Stomach (tissue), 8 donors: ENCODE measurements at regions not wholly inside any gene's neighbourhood (a gene's known extent, or its start where the extent isn't known, plus 50 kb on each side); places are given as distances from the start of the nearest gene placed in this dataset.

Source experiments
- DNase-seq, 2 donors: peaks; one replicate each; pipeline versions ENCODE4 v3.0.0 to v3.0.0-alpha.2; 2013 to 2019
- H3K27ac ChIP-seq, 5 donors: fragments of 200-600 bp in 4 of 5; sonication (generic) in 4 of 5; one replicate each; pipeline ENCODE4 v1.5.1; 2013 to 2019; ENCODE audit warnings: mild to moderate bottlenecking in 1 of 5, moderate library complexity in 1 of 5
- H3K27me3 ChIP-seq, 3 donors: fragments of 200-600 bp; sonication (generic); one replicate each; pipeline ENCODE4 v1.5.1; 2017 to 2019; ENCODE audit warnings: mixed run types in 1 of 3
- H3K36me3 ChIP-seq, 4 donors: fragments of 200-600 bp; sonication (generic); 1 replicate in 3 of 4; 2 replicates in 1 of 4; pipeline ENCODE4 v1.5.1; 2016 to 2019
- H3K4me1 ChIP-seq, 4 donors: fragments of 200-600 bp; sonication (generic); one replicate each; pipeline ENCODE4 v1.5.1; 2016 to 2019
- H3K4me3 ChIP-seq, 4 donors: fragments of 200-600 bp; sonication (generic) in 3 of 4; one replicate each; pipeline ENCODE4 v1.5.1; 2016 to 2019; ENCODE audit warnings: mild to moderate bottlenecking in 1 of 4
- H3K9me3 ChIP-seq, 4 donors: fragments of 200-600 bp; sonication (generic); one replicate each; pipeline ENCODE4 v1.5.1; 2016 to 2019
- CTCF ChIP-seq, 7 experiments: fragments of 450-650 bp in 4 of 7; fragments of 200-600 bp in 3 of 7; sonication (generic) in 3 of 7; IDR thresholded peaks; one replicate each; pipeline ENCODE4 v1.5.1; 2016 to 2019; ENCODE audit warnings: antibody characterized with exemption in 7 of 7, control low read depth in 2 of 7, mild to moderate bottlenecking in 1 of 7
- EP300 ChIP-seq: sonication (generic); formaldehyde crosslinking; IDR thresholded peaks from one replicate; pipeline ENCODE4 v1.6.1; 2017; ENCODE audit warnings: antibody characterized with exemption
- POLR2A ChIP-seq, 4 donors: fragments of 450-650 bp; IDR thresholded peaks; one replicate each; pipeline ENCODE4 v1.6.1; 2016; ENCODE audit warnings: antibody characterized with exemption in 4 of 4, control low read depth in 2 of 4, mild to moderate bottlenecking in 1 of 4, moderate library complexity in 1 of 4
- POLR2AphosphoS5 ChIP-seq, 3 donors: sonication (generic); formaldehyde crosslinking; IDR thresholded peaks; one replicate each; pipeline ENCODE4 v1.6.1; 2016; ENCODE audit warnings: antibody characterized with exemption in 3 of 3
- WGBS, 5 donors: extraction: QIAGEN DNeasy Blood & Tissue Kit in 3 of 5; methylation state at CpG; one replicate each; pipeline versions ENCODE4 v1.1.5 to v1.1.7; 2013 to 2018; 5-methylcytosine and 5-hydroxymethylcytosine counted together
- intact Hi-C: fragments of 100-400 bp; cut with DNase I; formaldehyde crosslinking; loops from one replicate; pipeline ENCODE4 v1.15.1; 2023; ENCODE audit warnings: low total_unique reads
- donor health status: healthy with polysubstance abuse.
- donor health status: Bipolar disorder and iron deficiency.
- donor health status: healthy.

GRCh38 chr4:124435274-124435950 lies 277.1 kb downstream of the ANKRD50 start:
- Histone ChIP-seq H3K27me3 (no peaks in the 10 kb centered on the region), H3K36me3 (no peaks in the 10 kb centered on the region), H3K4me1 (peaks cover 0 to 33% (median 10%) of the 10 kb centered on the region in 4 donors), H3K4me3 (no peak overlapping the region), H3K27ac (no peak overlapping the region), H3K9me3 (no peaks in the 10 kb centered on the region)
- 61 to 80% (median 71%) methylated on average over 2 of the region's 2 CpGs for WGBS, 5 donors
- TF ChIP-seq POLR2AphosphoS5 (IDR thresholded peaks at IDR 0.05) = no peak
- no peak for TF ChIP-seq CTCF (IDR thresholded peaks at IDR 0.05)
- no peak for TF ChIP-seq EP300
- no peak for TF ChIP-seq POLR2A (IDR thresholded peaks at IDR 0.05)
- intact Hi-C loops = no loop called here
- DNase-seq = no peak

- Histone ChIP-seq H3K36me3 (no peaks in the 10 kb centered on the region), H3K9me3 (peaks cover 0 to 3% (median 0%) of the 10 kb centered on the region in 4 donors), H3K4me1 (peaks cover 0 to 16% (median under 1%) of the 10 kb centered on the region in 4 donors), H3K4me3 (no peak overlapping the region), H3K27ac (peak overlapping the region in 2 of 5 donors; percentile 9 to 40), H3K27me3 (no peaks in the 10 kb centered on the region)
- TF ChIP-seq EP300 (no peak), POLR2AphosphoS5 (IDR thresholded peaks at IDR 0.05) (peak in 2 of 3 donors; percentile 28 to 35)
- intact Hi-C loops = no loop called here
- peak in 1 of 2 donors; percentile 28 for DNase-seq
Observed at GRCh38 chr4:124437853-124438495, 274.6 kb downstream of the ANKRD50 start.

GRCh38 chr4:124445071-124445470 lies 267.5 kb downstream of the ANKRD50 start:
- WGBS, 5 donors = 90 to 96% (median 93%) methylated on average over 5 of the region's 5 CpGs

GRCh38 chr4:124449881-124450280 lies 262.7 kb downstream of the ANKRD50 start:
- H3K9me3 ChIP-seq = peaks cover 0 to 14% (median 6%) of the 10 kb centered on the region in 4 donors
- DNase-seq = no peak
- no peaks in the 10 kb centered on the region for H3K4me1 ChIP-seq
- no peak overlapping the region for H3K27ac ChIP-seq
- no peak overlapping the region for H3K4me3 ChIP-seq
- no peaks in the 10 kb centered on the region for H3K27me3 ChIP-seq
- no peak for TF ChIP-seq POLR2A (IDR thresholded peaks at IDR 0.05)
- no peak for TF ChIP-seq EP300
- TF ChIP-seq POLR2AphosphoS5 (IDR thresholded peaks at IDR 0.05) = no peak
- TF ChIP-seq CTCF (IDR thresholded peaks at IDR 0.05) = no peak
- H3K36me3 ChIP-seq = no peaks in the 10 kb centered on the region
- intact Hi-C loops = no loop called here
- WGBS, 5 donors = 89 to 96% (median 90%) methylated on average over 1 of the region's 1 CpG

More at GRCh38 chr4:124445071-124445470, 267.5 kb downstream of the ANKRD50 start:
- H3K27ac ChIP-seq = no peak overlapping the region
- no peaks in the 10 kb centered on the region for H3K36me3 ChIP-seq
- intact Hi-C loops = no loop called here
- no peak for DNase-seq
- no peaks in the 10 kb centered on the region for H3K4me1 ChIP-seq
- peaks cover 0 to 32% (median 6%) of the 10 kb centered on the region in 4 donors for H3K9me3 ChIP-seq
- no peak for TF ChIP-seq POLR2A (IDR thresholded peaks at IDR 0.05)
- no peak for TF ChIP-seq CTCF (IDR thresholded peaks at IDR 0.05)
- no peak for TF ChIP-seq EP300
- TF ChIP-seq POLR2AphosphoS5 (IDR thresholded peaks at IDR 0.05) = no peak
- no peaks in the 10 kb centered on the region for H3K27me3 ChIP-seq
- no peak overlapping the region for H3K4me3 ChIP-seq

GRCh38 chr4:124450851-124451250 lies 261.7 kb downstream of the ANKRD50 start:
- DNase-seq = no peak
- H3K36me3 ChIP-seq = no peaks in the 10 kb centered on the region
- H3K4me3 ChIP-seq = no peak overlapping the region
- WGBS, 5 donors = 85 to 90% (median 87%) methylated on average over 2 of the region's 2 CpGs
- TF ChIP-seq CTCF (IDR thresholded peaks at IDR 0.05) (no peak), EP300 (no peak), POLR2A (IDR thresholded peaks at IDR 0.05) (no peak), POLR2AphosphoS5 (IDR thresholded peaks at IDR 0.05) (no peak)
- H3K4me1 ChIP-seq = no peaks in the 10 kb centered on the region
- intact Hi-C loops = no loop called here
- no peak overlapping the region for H3K27ac ChIP-seq
- H3K9me3 ChIP-seq = peaks cover 0 to 12% (median 6%) of the 10 kb centered on the region in 4 donors
- no peaks in the 10 kb centered on the region for H3K27me3 ChIP-seq
